ENCODE measurements at regions not wholly inside any gene's neighbourhood (a gene's known extent, or its start where the extent isn't known, plus 50 kb on each side); places are given as distances from the start of the nearest gene placed in this dataset.
"Not testable (repeated sequence)": the region's sequence is repeated elsewhere in the genome, so short reads cannot be mapped to it uniquely, and the experiment has no call there.

GRCh38 chr1:101483982-101484688 is 247.3 kb downstream of the S1PR1 start:
- DNase-seq (ENCODE audit: low spot score): no peak

- DNase-seq (ENCODE audit: low spot score): no peak
These were observed 248.0 kb downstream of the S1PR1 start for GRCh38 chr1:101484689-101485338.

- no peak for DNase-seq (ENCODE audit: low spot score)
These were observed 248.9 kb downstream of the S1PR1 start for GRCh38 chr1:101485712-101486111.

GRCh38 chr1:101492144-101492543 is 255.3 kb downstream of the S1PR1 start:
- not testable (repeated sequence) for DNase-seq (ENCODE audit: low spot score)

GRCh38 chr1:101493920-101494319 is 257.1 kb downstream of the S1PR1 start:
- DNase-seq (ENCODE audit: low spot score): not testable (repeated sequence)

- no peak for DNase-seq (ENCODE audit: low spot score)
These were observed 259.3 kb downstream of the S1PR1 start for GRCh38 chr1:101496109-101496508.

GRCh38 chr1:101497881-101498559 is 261.2 kb downstream of the S1PR1 start:
- no peak for DNase-seq (ENCODE audit: low spot score)

GRCh38 chr1:101504106-101504505 is 267.3 kb downstream of the S1PR1 start:
- not testable (repeated sequence) for DNase-seq (ENCODE audit: low spot score)

GRCh38 chr1:101505240-101505639 is 268.4 kb downstream of the S1PR1 start:
- DNase-seq (ENCODE audit: low spot score): not testable (repeated sequence)

- peak; percentile 55 for DNase-seq (ENCODE audit: low spot score)
These were observed 269.8 kb downstream of the S1PR1 start for GRCh38 chr1:101506541-101507164.

- no peak for DNase-seq (ENCODE audit: low spot score)
These were observed 270.7 kb downstream of the S1PR1 start for GRCh38 chr1:101507547-101507971.

- DNase-seq (ENCODE audit: low spot score): no peak
These were observed 272.1 kb downstream of the S1PR1 start for GRCh38 chr1:101508913-101509312.

- DNase-seq (ENCODE audit: low spot score): no peak
These were observed 272.6 kb downstream of the S1PR1 start for GRCh38 chr1:101509370-101509769.

GRCh38 chr1:101511202-101511891 is 274.5 kb downstream of the S1PR1 start:
- DNase-seq (ENCODE audit: low spot score): no peak

- peak; percentile 49 for DNase-seq (ENCODE audit: low spot score)
These were observed 283.5 kb downstream of the S1PR1 start for GRCh38 chr1:101520302-101520701.

GRCh38 chr1:101522486-101522885 is 285.7 kb downstream of the S1PR1 start:
- DNase-seq (ENCODE audit: low spot score): no peak

- no peak for DNase-seq (ENCODE audit: low spot score)
These were observed 290.0 kb downstream of the S1PR1 start for GRCh38 chr1:101526813-101527212.

GRCh38 chr1:101532377-101532776 is 295.6 kb downstream of the S1PR1 start:
- no peak for DNase-seq (ENCODE audit: low spot score)

- no peak for DNase-seq (ENCODE audit: low spot score)
These were observed 303.3 kb downstream of the S1PR1 start for GRCh38 chr1:101540161-101540560.

GRCh38 chr1:101546885-101547284 is 310.1 kb downstream of the S1PR1 start:
- DNase-seq (ENCODE audit: low spot score): no peak

- no peak for DNase-seq (ENCODE audit: low spot score)
These were observed 310.5 kb downstream of the S1PR1 start for GRCh38 chr1:101547357-101547756.

GRCh38 chr1:101548376-101548775 is 311.6 kb downstream of the S1PR1 start:
- DNase-seq (ENCODE audit: low spot score): no peak
